Spleen (tissue), 7 donors: ENCODE measurements at regions not wholly inside any gene's neighbourhood (a gene's known extent, or its start where the extent isn't known, plus 50 kb on each side); places are given as distances from the start of the nearest gene placed in this dataset.

Source experiments
- POLR2A ChIP-seq, 3 donors: fragments of 450-650 bp; IDR thresholded peaks; one replicate each; pipeline ENCODE4 v1.5.1; 2017; ENCODE audit warnings: antibody characterized with exemption in 3 of 3, mild to moderate bottlenecking in 1 of 3
- TF ChIP-seq, protein P1 (sequence below), 11 experiments: fragments of 200-600 bp in 7 of 11; fragments of 450-650 bp in 4 of 11; sonication (generic) in 4 of 11; IDR thresholded peaks in 8 of 11; conservative IDR thresholded peaks in 3 of 11; 1 replicate in 7 of 11; 2 replicates in 4 of 11; pipeline versions ENCODE4 v1.4.0 to v1.8.0; 2016 to 2021; ENCODE audit warnings: antibody characterized with exemption in 11 of 11, inconsistent platforms in 4 of 11, mild to moderate bottlenecking in 1 of 11
- donor health status: DM: no; HTN: no; CAD: no; lungs with moderate emphysema.
- donor health status: DM: no; HTN: no; CAD: no.
- donor health status: DM: no; HTN: no; CAD: no.

- TF ChIP-seq, protein P1, sequence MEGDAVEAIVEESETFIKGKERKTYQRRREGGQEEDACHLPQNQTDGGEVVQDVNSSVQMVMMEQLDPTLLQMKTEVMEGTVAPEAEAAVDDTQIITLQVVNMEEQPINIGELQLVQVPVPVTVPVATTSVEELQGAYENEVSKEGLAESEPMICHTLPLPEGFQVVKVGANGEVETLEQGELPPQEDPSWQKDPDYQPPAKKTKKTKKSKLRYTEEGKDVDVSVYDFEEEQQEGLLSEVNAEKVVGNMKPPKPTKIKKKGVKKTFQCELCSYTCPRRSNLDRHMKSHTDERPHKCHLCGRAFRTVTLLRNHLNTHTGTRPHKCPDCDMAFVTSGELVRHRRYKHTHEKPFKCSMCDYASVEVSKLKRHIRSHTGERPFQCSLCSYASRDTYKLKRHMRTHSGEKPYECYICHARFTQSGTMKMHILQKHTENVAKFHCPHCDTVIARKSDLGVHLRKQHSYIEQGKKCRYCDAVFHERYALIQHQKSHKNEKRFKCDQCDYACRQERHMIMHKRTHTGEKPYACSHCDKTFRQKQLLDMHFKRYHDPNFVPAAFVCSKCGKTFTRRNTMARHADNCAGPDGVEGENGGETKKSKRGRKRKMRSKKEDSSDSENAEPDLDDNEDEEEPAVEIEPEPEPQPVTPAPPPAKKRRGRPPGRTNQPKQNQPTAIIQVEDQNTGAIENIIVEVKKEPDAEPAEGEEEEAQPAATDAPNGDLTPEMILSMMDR (IDR thresholded peaks at IDR 0.05 in 8 of 11, conservative IDR thresholded peaks at IDR 0.05 in 3 of 11): no peak
- TF ChIP-seq POLR2A (IDR thresholded peaks at IDR 0.05): no peak
Measured at GRCh38 chr15:95989392-95989791, 341.1 kb upstream of the NR2F2 start.
